ENCODE measurements at regions not wholly inside any gene's neighbourhood (a gene's known extent, or its start where the extent isn't known, plus 50 kb on each side); places are given as distances from the start of the nearest gene placed in this dataset.

DNA sequence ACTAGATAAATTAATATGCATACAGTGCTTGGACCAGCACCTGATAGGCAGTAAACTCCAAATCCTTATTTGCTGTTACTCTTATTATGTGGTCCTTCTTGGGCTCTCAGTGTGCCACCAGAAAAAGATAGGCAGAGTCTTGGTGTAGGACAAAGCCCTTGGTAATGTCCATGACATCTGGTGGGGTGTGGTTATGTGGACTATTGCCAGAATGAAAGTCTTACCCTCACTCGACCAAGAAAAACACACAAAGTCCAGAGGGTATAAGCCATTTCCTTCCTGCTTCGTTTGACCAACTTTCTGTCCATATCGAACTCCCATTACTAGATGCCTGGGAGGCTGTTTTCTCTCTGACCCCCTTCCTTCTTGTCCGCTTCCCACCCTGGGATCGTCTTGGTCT is 140.9 kb downstream of the UTP18 start:
- H3F3A ChIP-seq (ENCODE audit: insufficient read depth, low read length): no peaks in the 10 kb centered on the region
- no peak overlapping the region for H2AFZ ChIP-seq (ENCODE audit: low read length)
- no peaks in the 10 kb centered on the region for H3K4me1 ChIP-seq (ENCODE audit: insufficient read depth, low read length, severe bottlenecking)
- H3K9ac ChIP-seq (ENCODE audit: low read length): no peak overlapping the region
- no peaks in the 10 kb centered on the region for H3K79me2 ChIP-seq (ENCODE audit: insufficient read depth, low read length)
- no peak overlapping the region for H3K4me3 ChIP-seq (ENCODE audit: low read depth, low read length, poor library complexity, severe bottlenecking)
- no peaks in the 10 kb centered on the region for H3K9me3 ChIP-seq (ENCODE audit: low read length)
- no peaks in the 10 kb centered on the region for H4K20me1 ChIP-seq (ENCODE audit: insufficient read depth, low read length)
- no peaks in the 10 kb centered on the region for H3K27me3 ChIP-seq (ENCODE audit: insufficient read depth, low read length)
- no peak overlapping the region for H3K27ac ChIP-seq (ENCODE audit: low read depth, low read length, poor library complexity, severe bottlenecking)
- H3K36me3 ChIP-seq (ENCODE audit: insufficient read depth, low read length): no peaks in the 10 kb centered on the region
- TF ChIP-seq EZH2 (IDR thresholded peaks at IDR 0.05; ENCODE audit: borderline replicate concordance, low read length): no peak
- TF ChIP-seq, protein P1, sequence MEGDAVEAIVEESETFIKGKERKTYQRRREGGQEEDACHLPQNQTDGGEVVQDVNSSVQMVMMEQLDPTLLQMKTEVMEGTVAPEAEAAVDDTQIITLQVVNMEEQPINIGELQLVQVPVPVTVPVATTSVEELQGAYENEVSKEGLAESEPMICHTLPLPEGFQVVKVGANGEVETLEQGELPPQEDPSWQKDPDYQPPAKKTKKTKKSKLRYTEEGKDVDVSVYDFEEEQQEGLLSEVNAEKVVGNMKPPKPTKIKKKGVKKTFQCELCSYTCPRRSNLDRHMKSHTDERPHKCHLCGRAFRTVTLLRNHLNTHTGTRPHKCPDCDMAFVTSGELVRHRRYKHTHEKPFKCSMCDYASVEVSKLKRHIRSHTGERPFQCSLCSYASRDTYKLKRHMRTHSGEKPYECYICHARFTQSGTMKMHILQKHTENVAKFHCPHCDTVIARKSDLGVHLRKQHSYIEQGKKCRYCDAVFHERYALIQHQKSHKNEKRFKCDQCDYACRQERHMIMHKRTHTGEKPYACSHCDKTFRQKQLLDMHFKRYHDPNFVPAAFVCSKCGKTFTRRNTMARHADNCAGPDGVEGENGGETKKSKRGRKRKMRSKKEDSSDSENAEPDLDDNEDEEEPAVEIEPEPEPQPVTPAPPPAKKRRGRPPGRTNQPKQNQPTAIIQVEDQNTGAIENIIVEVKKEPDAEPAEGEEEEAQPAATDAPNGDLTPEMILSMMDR (IDR thresholded peaks at IDR 0.05; ENCODE audit: low read length): no peak
- H3K9me2 ChIP-seq (ENCODE audit: low read depth, low read length): no peaks in the 10 kb centered on the region
- H3K4me2 ChIP-seq (ENCODE audit: low read length): no peak overlapping the region

DNA sequence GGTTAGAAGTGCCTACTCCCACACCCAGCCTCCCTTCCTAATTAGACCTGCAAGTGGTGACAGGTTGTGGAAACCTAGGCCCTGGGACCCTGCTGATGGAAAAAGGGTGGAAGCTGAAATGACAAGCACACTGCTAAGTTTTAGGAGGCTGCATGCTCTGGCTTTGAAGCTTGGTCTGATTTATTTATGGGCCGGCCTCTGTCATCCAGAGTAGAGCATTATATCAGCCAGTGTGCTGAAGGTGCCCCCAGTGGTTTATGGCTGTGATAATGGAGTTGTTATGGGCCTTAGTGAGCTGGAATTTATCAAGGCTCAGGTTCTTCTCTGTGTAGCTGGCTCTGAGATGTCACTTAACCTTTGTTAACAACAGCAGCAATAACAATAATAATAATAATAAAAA is 142.6 kb downstream of the UTP18 start:
- Histone ChIP-seq H3K4me2 (ENCODE audit: low read length) (no peak overlapping the region), H3K4me3 (ENCODE audit: low read depth, low read length, poor library complexity, severe bottlenecking) (no peak overlapping the region), H3K9me2 (ENCODE audit: low read depth, low read length) (no peaks in the 10 kb centered on the region), H2AFZ (ENCODE audit: low read length) (no peak overlapping the region), H3F3A (ENCODE audit: insufficient read depth, low read length) (no peaks in the 10 kb centered on the region), H3K27me3 (ENCODE audit: insufficient read depth, low read length) (no peaks in the 10 kb centered on the region), H3K27ac (ENCODE audit: low read depth, low read length, poor library complexity, severe bottlenecking) (no peak overlapping the region), H3K9ac (ENCODE audit: low read length) (no peak overlapping the region), H3K79me2 (ENCODE audit: insufficient read depth, low read length) (no peaks in the 10 kb centered on the region), H3K4me1 (ENCODE audit: insufficient read depth, low read length, severe bottlenecking) (no peaks in the 10 kb centered on the region), H3K36me3 (ENCODE audit: insufficient read depth, low read length) (no peaks in the 10 kb centered on the region), H3K9me3 (ENCODE audit: low read length) (no peaks in the 10 kb centered on the region), H4K20me1 (ENCODE audit: insufficient read depth, low read length) (no peaks in the 10 kb centered on the region)
- TF ChIP-seq EZH2 (IDR thresholded peaks at IDR 0.05; ENCODE audit: borderline replicate concordance, low read length): no peak
- TF ChIP-seq, protein P1 (IDR thresholded peaks at IDR 0.05; ENCODE audit: low read length): no peak

DNA sequence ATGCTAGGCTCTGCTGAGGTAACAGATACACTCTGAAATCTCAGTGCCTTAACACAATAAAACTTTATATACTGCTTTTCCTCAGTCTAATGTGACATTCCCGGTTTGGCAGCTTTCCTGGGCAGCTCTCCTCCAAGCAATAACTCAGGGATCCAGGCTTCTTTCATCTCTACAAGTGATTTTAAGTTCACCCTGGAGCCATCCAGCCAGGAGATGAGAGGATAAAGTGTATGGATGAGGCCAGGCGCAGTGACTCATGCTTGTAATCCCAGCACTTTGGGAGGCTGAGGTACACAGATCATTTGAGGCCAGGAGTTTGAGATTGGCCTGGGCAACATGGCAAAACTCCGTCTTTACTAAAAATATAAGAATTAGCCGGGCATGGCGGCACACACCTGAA is 147.2 kb downstream of the UTP18 start:
- Histone ChIP-seq H3K9me3 (ENCODE audit: low read length) (no peaks in the 10 kb centered on the region), H3K27ac (ENCODE audit: low read depth, low read length, poor library complexity, severe bottlenecking) (no peak overlapping the region), H4K20me1 (ENCODE audit: insufficient read depth, low read length) (no peaks in the 10 kb centered on the region), H3K4me3 (ENCODE audit: low read depth, low read length, poor library complexity, severe bottlenecking) (no peak overlapping the region), H3K4me1 (ENCODE audit: insufficient read depth, low read length, severe bottlenecking) (no peaks in the 10 kb centered on the region), H3K9me2 (ENCODE audit: low read depth, low read length) (no peaks in the 10 kb centered on the region), H3F3A (ENCODE audit: insufficient read depth, low read length) (no peaks in the 10 kb centered on the region), H3K36me3 (ENCODE audit: insufficient read depth, low read length) (no peaks in the 10 kb centered on the region), H2AFZ (ENCODE audit: low read length) (no peak overlapping the region), H3K79me2 (ENCODE audit: insufficient read depth, low read length) (no peaks in the 10 kb centered on the region), H3K4me2 (ENCODE audit: low read length) (no peak overlapping the region), H3K9ac (ENCODE audit: low read length) (no peak overlapping the region), H3K27me3 (ENCODE audit: insufficient read depth, low read length) (no peaks in the 10 kb centered on the region)
- no peak for TF ChIP-seq EZH2 (IDR thresholded peaks at IDR 0.05; ENCODE audit: borderline replicate concordance, low read length)
- TF ChIP-seq, protein P1 (IDR thresholded peaks at IDR 0.05; ENCODE audit: low read length): no peak
